Breast epithelium (tissue), 4 donors: ENCODE measurements at regions not wholly inside any gene's neighbourhood (a gene's known extent, or its start where the extent isn't known, plus 50 kb on each side); places are given as distances from the start of the nearest gene placed in this dataset.

Source experiments
- DNase-seq, 2 donors: peaks; one replicate each; pipeline ENCODE4 v3.0.0-alpha.2; 2019; ENCODE audit warnings: low spot score in 2 of 2
- H3K27ac ChIP-seq, 2 donors: fragments of 200-600 bp; sonication (generic) in 1 of 2; one replicate each; pipeline ENCODE4 v1.5.1; 2016 to 2019; ENCODE audit warnings: mild to moderate bottlenecking in 1 of 2
- H3K27me3 ChIP-seq, 2 donors: fragments of 200-600 bp; sonication (generic) in 1 of 2; one replicate each; pipeline versions ENCODE4 v1.5.1 to v1.6.0; 2017 to 2019; ENCODE audit warnings: control low read depth in 1 of 2, mild to moderate bottlenecking in 1 of 2
- H3K36me3 ChIP-seq: fragments of 200-600 bp; one replicate; pipeline ENCODE4 v1.5.1; 2019
- H3K4me1 ChIP-seq, 2 donors: fragments of 200-600 bp; sonication (generic); one replicate each; pipeline ENCODE4 v1.5.1; 2016 to 2019; ENCODE audit warnings: control low read depth in 1 of 2
- H3K4me3 ChIP-seq, 3 donors: fragments of 200-600 bp; sonication (generic); 1 replicate in 2 of 3; 2 replicates in 1 of 3; pipeline ENCODE4 v1.5.1; 2016 to 2019; ENCODE audit warnings: mild to moderate bottlenecking in 3 of 3, moderate library complexity in 2 of 3
- H3K9me3 ChIP-seq, 2 donors: fragments of 200-600 bp; sonication (generic) in 1 of 2; one replicate each; pipeline ENCODE4 v1.5.1; 2016 to 2019; ENCODE audit warnings: control low read depth in 1 of 2
- CTCF ChIP-seq, 3 donors: fragments of 450-650 bp; IDR thresholded peaks; one replicate each; pipeline ENCODE4 v1.5.1; 2016 to 2017; ENCODE audit warnings: antibody characterized with exemption in 3 of 3, mild to moderate bottlenecking in 3 of 3, moderate library complexity in 3 of 3
- POLR2A ChIP-seq: fragments of 450-650 bp; IDR thresholded peaks from one replicate; pipeline ENCODE4 v1.6.1; 2016; ENCODE audit warnings: antibody characterized with exemption, mild to moderate bottlenecking, moderate library complexity
- POLR2AphosphoS5 ChIP-seq, 3 donors: sonication (generic); formaldehyde crosslinking; IDR thresholded peaks; one replicate each; pipeline ENCODE4 v1.6.1; 2017; ENCODE audit warnings: antibody characterized with exemption in 3 of 3
- intact Hi-C: fragments of 100-400 bp; cut with DNase I; formaldehyde crosslinking; loops from one replicate; pipeline ENCODE4 v1.15.1; 2023; ENCODE audit warnings: low total_unique reads

GRCh38 chr2:9095690-9096089, 92.2 kb upstream of the MBOAT2 start:
- DNase-seq = no peak
- Histone ChIP-seq H3K27me3 (no peaks in the 10 kb centered on the region), H3K27ac (no peak overlapping the region), H3K4me1 (no peaks in the 10 kb centered on the region), H3K9me3 (no peaks in the 10 kb centered on the region), H3K36me3 (no peaks in the 10 kb centered on the region), H3K4me3 (peak overlapping the region in 2 of 3 donors; percentile 15 to 31)
- intact Hi-C loops = no loop called here
- no peak for TF ChIP-seq POLR2AphosphoS5 (IDR thresholded peaks at IDR 0.05)
- TF ChIP-seq POLR2A = no peak
- no peak for TF ChIP-seq CTCF (IDR thresholded peaks at IDR 0.05)

GRCh38 chr2:9095226-9095625, 91.7 kb upstream of the MBOAT2 start:
- DNase-seq = no peak
- no peaks in the 10 kb centered on the region for H3K36me3 ChIP-seq
- intact Hi-C loops = no loop called here
- H3K4me3 ChIP-seq = peak overlapping the region in 1 of 3 donors; percentile 31
- H3K4me1 ChIP-seq = no peaks in the 10 kb centered on the region
- no peak overlapping the region for H3K27ac ChIP-seq
- H3K27me3 ChIP-seq = no peaks in the 10 kb centered on the region
- TF ChIP-seq CTCF (IDR thresholded peaks at IDR 0.05) = no peak
- TF ChIP-seq POLR2A = no peak
- no peak for TF ChIP-seq POLR2AphosphoS5 (IDR thresholded peaks at IDR 0.05)
- no peaks in the 10 kb centered on the region for H3K9me3 ChIP-seq

GRCh38 chr2:9094117-9094516, 90.6 kb upstream of the MBOAT2 start:
- no peak for TF ChIP-seq POLR2AphosphoS5 (IDR thresholded peaks at IDR 0.05)
- TF ChIP-seq CTCF (IDR thresholded peaks at IDR 0.05) = no peak
- no peak for TF ChIP-seq POLR2A
- no peaks in the 10 kb centered on the region for H3K9me3 ChIP-seq

GRCh38 chr2:9093324-9093723, 89.8 kb upstream of the MBOAT2 start:
- no peaks in the 10 kb centered on the region for H3K27me3 ChIP-seq
- DNase-seq = no peak
- TF ChIP-seq POLR2AphosphoS5 (IDR thresholded peaks at IDR 0.05) = no peak
- TF ChIP-seq CTCF (IDR thresholded peaks at IDR 0.05) = no peak
- no peaks in the 10 kb centered on the region for H3K9me3 ChIP-seq
- no peak overlapping the region for H3K4me3 ChIP-seq
- no peaks in the 10 kb centered on the region for H3K36me3 ChIP-seq
- intact Hi-C loops = no loop called here
- no peaks in the 10 kb centered on the region for H3K4me1 ChIP-seq
- H3K27ac ChIP-seq = no peak overlapping the region

More at GRCh38 chr2:9094117-9094516, 90.6 kb upstream of the MBOAT2 start:
- Histone ChIP-seq H3K36me3 (no peaks in the 10 kb centered on the region), H3K4me1 (no peaks in the 10 kb centered on the region), H3K27me3 (no peaks in the 10 kb centered on the region), H3K27ac (no peak overlapping the region), H3K4me3 (no peak overlapping the region)
- DNase-seq = no peak
- intact Hi-C loops = no loop called here

DNA sequence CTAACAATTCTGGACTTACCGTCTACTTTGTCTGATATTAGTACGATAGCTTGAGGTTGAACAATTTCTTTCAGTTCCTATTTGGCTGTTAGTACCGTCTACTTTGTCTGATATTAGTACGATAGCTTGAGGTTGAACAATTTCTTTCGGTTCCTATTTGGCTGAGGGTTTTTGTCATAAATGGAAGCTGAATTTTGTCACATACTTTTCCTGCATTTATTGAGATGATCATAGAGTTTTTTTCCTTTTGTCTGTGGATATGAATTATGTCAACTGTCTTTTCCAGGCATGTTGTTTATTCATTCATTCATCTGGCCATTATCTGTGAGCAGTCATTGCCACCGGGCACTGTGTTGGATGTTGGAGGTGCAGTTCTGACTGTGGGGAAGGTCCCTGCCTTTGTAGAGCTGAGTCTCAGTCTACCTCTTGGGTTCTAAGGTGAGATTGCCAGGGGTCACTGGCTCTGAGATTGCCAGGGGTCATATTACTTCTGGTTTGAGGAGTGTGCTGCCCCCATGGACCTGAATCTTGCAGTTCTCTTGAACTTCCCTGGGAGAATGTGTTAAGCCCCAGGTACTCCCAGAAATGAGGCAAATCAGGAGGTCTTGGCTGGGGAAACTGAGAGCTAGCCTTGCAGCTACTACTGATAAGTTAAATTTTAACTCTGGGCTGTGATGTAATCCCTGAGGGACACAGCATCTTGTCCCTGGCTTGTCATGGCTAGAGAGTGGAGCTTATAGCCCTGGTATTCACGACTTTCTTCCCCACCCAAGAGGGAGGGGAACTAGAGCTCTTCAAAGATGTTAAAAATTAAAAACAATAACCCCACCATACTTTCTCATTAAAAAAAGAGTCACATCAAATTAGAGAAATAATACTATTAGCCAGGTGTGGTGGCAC, 89.1 kb upstream of the MBOAT2 start:
- H3K9me3 ChIP-seq = no peaks in the 10 kb centered on the region
- H3K36me3 ChIP-seq = no peaks in the 10 kb centered on the region
- no peak overlapping the region for H3K4me3 ChIP-seq
- no peak for TF ChIP-seq POLR2A
- H3K27ac ChIP-seq = no peak overlapping the region
- no peaks in the 10 kb centered on the region for H3K27me3 ChIP-seq
- intact Hi-C loops = no loop called here
- no peaks in the 10 kb centered on the region for H3K4me1 ChIP-seq
- no peak for DNase-seq
